PC-9 (cell line): ENCODE measurements at regions not wholly inside any gene's neighbourhood (a gene's known extent, or its start where the extent isn't known, plus 50 kb on each side); places are given as distances from the start of the nearest gene placed in this dataset.
"Not testable (repeated sequence)": the region's sequence is repeated elsewhere in the genome, so short reads cannot be mapped to it uniquely, and the experiment has no call there.

Experiments used
- BruUV-seq: library from RNA; stranded (reverse); fragments of 400-500 nt; replicated peaks from 2 replicates; lab custom pipeline; 2021; lab: Mats Ljungman, UMichigan
- CTCF ChIA-PET: fragments of 300-600 bp; sonication (Branson Sonifier 250); formaldehyde crosslinking; loops from one replicate; lab custom pipeline; 2022; ENCODE audit warnings: antibody characterized with exemption; lab: Charles Lee
- POLR2A ChIA-PET: fragments of 300-600 bp; sonication (Branson Sonifier 250); formaldehyde crosslinking; loops from one replicate; lab custom pipeline; 2022; ENCODE audit warnings: antibody characterized with exemption; ENCODE audit not compliant: unreplicated experiment; lab: Charles Lee
- DNase-seq, 2 experiments: peaks; one replicate each; pipeline versions ENCODE4 v3.0.0 to v3.0.0-alpha.2; 2015 to 2022; ENCODE audit warnings: mixed read lengths in 1 of 2
- H2AFZ ChIP-seq: fragments of 200-600 bp; sonication (generic); 2 replicates; pipeline ENCODE4 v1.8.1; 2017; ENCODE audit warnings: antibody characterized with exemption
- H3F3A ChIP-seq: fragments of 200-600 bp; sonication (generic); 2 replicates; pipeline ENCODE4 v1.8.1; 2017; ENCODE audit warnings: antibody characterized with exemption, mild to moderate bottlenecking, low read depth; ENCODE audit not compliant: insufficient read depth
- H3K27ac ChIP-seq: fragments of 200-600 bp; sonication (generic); 2 replicates; pipeline ENCODE4 v1.6.1; 2016; ENCODE audit warnings: mixed run types
- H3K27me3 ChIP-seq: fragments of 200-600 bp; sonication (generic); 2 replicates; pipeline ENCODE4 v1.6.1; 2016; ENCODE audit warnings: low read depth, mixed run types; ENCODE audit not compliant: insufficient read depth
- H3K36me3 ChIP-seq: fragments of 200-600 bp; sonication (generic); 2 replicates; pipeline ENCODE4 v1.6.1; 2016; ENCODE audit warnings: low read depth, mixed run types
- H3K4me1 ChIP-seq: fragments of 200-600 bp; sonication (generic); replicated peaks from 2 replicates; pipeline ENCODE4 v1.6.1; 2016; ENCODE audit warnings: mixed run types; ENCODE audit not compliant: insufficient read depth
- H3K4me2 ChIP-seq: fragments of 200-600 bp; sonication (generic); 2 replicates; pipeline ENCODE4 v1.6.1; 2017; ENCODE audit warnings: mixed run types
- H3K4me3 ChIP-seq: fragments of 200-600 bp; sonication (generic); 2 replicates; pipeline ENCODE4 v1.6.1; 2016; ENCODE audit warnings: mixed run types
- H3K79me2 ChIP-seq: fragments of 200-600 bp; sonication (generic); 2 replicates; pipeline ENCODE4 v1.6.1; 2017; ENCODE audit warnings: low read depth, mixed run types
- H3K9me2 ChIP-seq: fragments of 200-600 bp; sonication (generic); 2 replicates; pipeline ENCODE4 v1.8.1; 2017; ENCODE audit warnings: mild to moderate bottlenecking; ENCODE audit not compliant: insufficient read depth
- H3K9me3 ChIP-seq: fragments of 200-600 bp; sonication (generic); 2 replicates; pipeline ENCODE4 v1.8.1; 2016; ENCODE audit warnings: low read depth; ENCODE audit not compliant: insufficient read depth
- H4K20me1 ChIP-seq: fragments of 200-600 bp; sonication (generic); 2 replicates; pipeline ENCODE4 v1.8.1; 2017; ENCODE audit not compliant: insufficient read depth
- intact Hi-C: fragments of 100-400 bp; cut with micrococcal nuclease; formaldehyde crosslinking; loops from one replicate; pipeline ENCODE4 v1.10.0; 2022; ENCODE audit not compliant: unreplicated experiment
- TF ChIP-seq, protein P1 (sequence below): fragments of 200-600 bp; sonication (generic); conservative IDR thresholded peaks from 2 replicates; pipeline ENCODE4 v1.6.1; 2017; ENCODE audit warnings: mixed run types, antibody characterized with exemption, mild to moderate bottlenecking, moderate library complexity

DNA sequence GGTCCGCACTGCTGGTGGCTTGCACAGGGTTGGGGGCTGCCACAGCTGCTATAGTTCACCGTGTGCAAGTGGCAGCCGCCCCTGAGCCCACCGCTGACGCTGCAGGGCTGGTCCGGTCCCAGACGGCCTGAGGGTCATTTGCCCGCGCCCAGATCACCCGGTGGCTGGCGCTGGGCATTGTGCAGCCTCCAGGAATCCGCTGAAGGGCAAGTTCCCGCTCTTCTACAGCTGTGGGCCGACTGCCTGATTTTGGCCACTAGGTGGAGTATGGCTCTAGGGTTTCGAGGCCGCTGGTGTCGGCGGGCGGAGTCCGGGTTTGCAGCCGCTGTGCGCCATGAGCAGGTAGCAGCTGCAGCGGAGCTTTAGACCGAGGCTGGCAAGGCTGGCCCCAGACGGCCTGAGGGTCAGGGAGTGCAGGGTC lies 581.8 kb downstream of the TUBA3C start:
- H3K4me3 ChIP-seq, BruUV-seq, H3K9me3 ChIP-seq, H3K4me1 ChIP-seq, H3K27me3 ChIP-seq, POLR2A ChIA-PET, H3F3A ChIP-seq, H3K9me2 ChIP-seq, H3K36me3 ChIP-seq, intact Hi-C loops, DNase-seq, H3K27ac ChIP-seq, CTCF ChIA-PET, H4K20me1 ChIP-seq, H3K79me2 ChIP-seq, H3K4me2 ChIP-seq, H2AFZ ChIP-seq: not testable (repeated sequence)
- TF ChIP-seq, protein P1, sequence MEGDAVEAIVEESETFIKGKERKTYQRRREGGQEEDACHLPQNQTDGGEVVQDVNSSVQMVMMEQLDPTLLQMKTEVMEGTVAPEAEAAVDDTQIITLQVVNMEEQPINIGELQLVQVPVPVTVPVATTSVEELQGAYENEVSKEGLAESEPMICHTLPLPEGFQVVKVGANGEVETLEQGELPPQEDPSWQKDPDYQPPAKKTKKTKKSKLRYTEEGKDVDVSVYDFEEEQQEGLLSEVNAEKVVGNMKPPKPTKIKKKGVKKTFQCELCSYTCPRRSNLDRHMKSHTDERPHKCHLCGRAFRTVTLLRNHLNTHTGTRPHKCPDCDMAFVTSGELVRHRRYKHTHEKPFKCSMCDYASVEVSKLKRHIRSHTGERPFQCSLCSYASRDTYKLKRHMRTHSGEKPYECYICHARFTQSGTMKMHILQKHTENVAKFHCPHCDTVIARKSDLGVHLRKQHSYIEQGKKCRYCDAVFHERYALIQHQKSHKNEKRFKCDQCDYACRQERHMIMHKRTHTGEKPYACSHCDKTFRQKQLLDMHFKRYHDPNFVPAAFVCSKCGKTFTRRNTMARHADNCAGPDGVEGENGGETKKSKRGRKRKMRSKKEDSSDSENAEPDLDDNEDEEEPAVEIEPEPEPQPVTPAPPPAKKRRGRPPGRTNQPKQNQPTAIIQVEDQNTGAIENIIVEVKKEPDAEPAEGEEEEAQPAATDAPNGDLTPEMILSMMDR: peak; percentile 40; the same call in 1 of the 2 replicates

DNA sequence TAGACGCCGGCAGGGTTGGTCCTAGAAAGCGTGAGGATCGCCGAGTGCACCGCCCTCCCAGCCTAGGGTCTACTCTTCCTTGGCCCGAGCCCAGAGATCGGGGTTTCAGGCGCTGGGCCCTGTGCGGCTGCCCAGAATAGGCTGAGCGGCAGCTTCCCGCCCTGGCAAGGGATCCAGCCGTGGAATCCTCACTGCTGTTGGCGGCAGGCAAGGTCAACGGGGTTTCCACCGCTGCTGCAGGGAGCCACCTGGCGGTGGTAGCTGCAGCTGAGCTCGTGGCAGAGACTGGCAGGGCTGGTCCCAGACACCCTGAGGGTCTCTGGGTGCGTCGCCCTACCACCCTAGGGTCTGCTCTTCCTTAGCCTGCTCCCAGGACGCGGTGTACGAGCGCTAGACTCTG lies 583.1 kb downstream of the TUBA3C start:
- H3K79me2 ChIP-seq, H3K27me3 ChIP-seq, H3K27ac ChIP-seq, H3K4me3 ChIP-seq, intact Hi-C loops, H4K20me1 ChIP-seq, H3K4me2 ChIP-seq, POLR2A ChIA-PET, H2AFZ ChIP-seq, BruUV-seq, H3K4me1 ChIP-seq, H3K9me3 ChIP-seq, CTCF ChIA-PET, H3K36me3 ChIP-seq, DNase-seq, H3K9me2 ChIP-seq, H3F3A ChIP-seq: not testable (repeated sequence)

DNA sequence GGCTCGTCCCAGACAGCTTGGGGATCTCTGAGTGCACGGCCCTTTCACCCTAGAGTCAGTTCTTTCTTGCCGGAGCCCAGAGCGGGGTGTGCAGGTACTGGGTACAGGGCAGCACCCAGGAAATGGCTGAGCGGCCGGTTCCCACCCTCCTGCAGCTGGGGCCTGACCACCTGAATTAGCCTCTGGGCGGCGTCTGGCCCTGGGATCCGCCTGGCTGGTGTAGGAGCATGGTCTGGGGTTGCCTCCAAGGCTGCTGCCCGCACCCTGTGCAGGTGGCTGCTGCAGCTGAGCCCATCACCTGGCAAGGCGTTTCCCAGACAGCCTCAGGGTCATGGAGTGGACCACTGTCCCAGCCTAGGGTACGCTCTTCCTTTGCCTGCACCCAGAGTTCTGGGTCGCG lies 583.7 kb downstream of the TUBA3C start:
- H3F3A ChIP-seq, H3K4me3 ChIP-seq, H3K36me3 ChIP-seq, H3K4me2 ChIP-seq, H3K27ac ChIP-seq, H3K9me3 ChIP-seq, H3K79me2 ChIP-seq, BruUV-seq, H3K27me3 ChIP-seq, H4K20me1 ChIP-seq, H3K4me1 ChIP-seq, CTCF ChIA-PET, DNase-seq, POLR2A ChIA-PET, H3K9me2 ChIP-seq, intact Hi-C loops, H2AFZ ChIP-seq: not testable (repeated sequence)

DNA sequence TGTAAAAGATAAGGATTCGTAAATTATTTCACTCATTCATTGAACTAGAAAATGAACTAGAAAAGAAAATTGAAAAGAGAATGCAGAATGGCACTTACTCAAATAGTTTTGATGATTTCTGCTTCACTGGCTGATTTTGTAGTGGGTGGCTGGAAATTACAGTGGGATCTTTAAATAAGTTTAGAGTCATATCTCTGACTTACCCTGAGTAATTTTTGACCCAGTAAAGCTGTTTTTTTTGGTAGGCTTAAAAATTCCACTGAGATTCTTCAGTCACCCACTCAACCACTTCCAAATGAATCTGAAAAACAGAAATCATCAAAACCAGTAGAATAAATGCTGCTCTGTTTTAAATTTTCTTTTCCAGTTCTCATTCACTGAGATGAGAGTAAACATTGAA lies 604.5 kb downstream of the TUBA3C start:
- POLR2A ChIA-PET, intact Hi-C loops, H3K79me2 ChIP-seq, BruUV-seq, H2AFZ ChIP-seq, H3K36me3 ChIP-seq, H3K9me3 ChIP-seq, H3K4me3 ChIP-seq, H4K20me1 ChIP-seq, CTCF ChIA-PET, H3K4me2 ChIP-seq, H3F3A ChIP-seq, H3K27me3 ChIP-seq, DNase-seq, H3K4me1 ChIP-seq, H3K9me2 ChIP-seq, H3K27ac ChIP-seq: not testable (repeated sequence)

DNA sequence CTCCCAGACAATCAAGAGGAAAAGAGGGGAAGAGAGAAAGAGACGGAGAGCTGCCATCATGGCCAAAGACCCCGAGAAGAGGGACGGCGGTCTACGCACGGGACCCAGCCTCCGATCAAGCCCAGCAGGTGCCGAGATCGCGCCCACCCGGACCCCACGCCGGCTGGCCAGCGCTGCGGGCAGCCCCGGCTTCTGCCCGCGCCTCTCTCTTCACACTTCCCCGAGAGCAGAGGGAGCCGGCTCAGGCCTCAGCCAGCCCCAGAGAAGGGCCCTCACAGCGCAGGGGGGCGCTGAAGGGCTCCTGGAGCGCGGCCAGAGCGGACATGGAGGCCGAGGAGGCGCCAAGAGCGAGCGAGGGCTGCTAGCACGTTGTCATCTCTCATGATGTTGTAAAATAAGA lies 613.7 kb downstream of the TUBA3C start:
- not testable (repeated sequence) for H2AFZ ChIP-seq, DNase-seq

More for the DNA sequence above, 613.7 kb downstream of the TUBA3C start:
- H4K20me1 ChIP-seq, H3F3A ChIP-seq, H3K4me3 ChIP-seq, H3K9me3 ChIP-seq, H3K79me2 ChIP-seq, CTCF ChIA-PET, H3K4me1 ChIP-seq, BruUV-seq, POLR2A ChIA-PET, intact Hi-C loops, H3K27ac ChIP-seq, H3K36me3 ChIP-seq, H3K27me3 ChIP-seq, H3K4me2 ChIP-seq, H3K9me2 ChIP-seq: not testable (repeated sequence)
